ENCODE measurements at regions not wholly inside any gene's neighbourhood (a gene's known extent, or its start where the extent isn't known, plus 50 kb on each side); places are given as distances from the start of the nearest gene placed in this dataset.

DNA sequence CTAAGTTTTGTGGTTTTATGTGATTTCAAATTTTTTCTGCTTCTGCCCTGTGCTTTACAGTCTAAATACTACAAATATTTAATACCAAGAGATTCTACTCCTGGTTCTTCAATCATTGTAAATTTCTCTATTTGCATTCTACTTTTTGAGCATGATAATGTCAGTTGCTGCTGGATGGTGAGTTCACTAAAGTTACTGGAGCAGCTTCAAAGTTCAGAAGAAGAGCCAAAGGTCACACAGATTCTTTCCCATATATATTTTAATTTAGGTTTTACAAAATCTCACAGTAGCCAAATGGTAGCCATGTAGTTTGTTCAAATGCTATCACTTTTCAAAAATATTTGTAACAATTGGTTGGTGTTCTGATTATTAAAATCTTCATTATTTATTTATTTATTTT, 378.7 kb downstream of the TMEM232 start:
- Histone ChIP-seq H3K27ac (no peak overlapping the region), H3K4me3 (no peak overlapping the region), H3K27me3 (no peaks in the 10 kb centered on the region), H3K4me1 (peaks cover 2 to 6% of the 10 kb centered on the region in 2 donors), H3K36me3 (no peaks in the 10 kb centered on the region), H3K9me3 (no peaks in the 10 kb centered on the region)
- intact Hi-C loops (cut with DNase I), result no loop called here
- TF ChIP-seq, protein P1, sequence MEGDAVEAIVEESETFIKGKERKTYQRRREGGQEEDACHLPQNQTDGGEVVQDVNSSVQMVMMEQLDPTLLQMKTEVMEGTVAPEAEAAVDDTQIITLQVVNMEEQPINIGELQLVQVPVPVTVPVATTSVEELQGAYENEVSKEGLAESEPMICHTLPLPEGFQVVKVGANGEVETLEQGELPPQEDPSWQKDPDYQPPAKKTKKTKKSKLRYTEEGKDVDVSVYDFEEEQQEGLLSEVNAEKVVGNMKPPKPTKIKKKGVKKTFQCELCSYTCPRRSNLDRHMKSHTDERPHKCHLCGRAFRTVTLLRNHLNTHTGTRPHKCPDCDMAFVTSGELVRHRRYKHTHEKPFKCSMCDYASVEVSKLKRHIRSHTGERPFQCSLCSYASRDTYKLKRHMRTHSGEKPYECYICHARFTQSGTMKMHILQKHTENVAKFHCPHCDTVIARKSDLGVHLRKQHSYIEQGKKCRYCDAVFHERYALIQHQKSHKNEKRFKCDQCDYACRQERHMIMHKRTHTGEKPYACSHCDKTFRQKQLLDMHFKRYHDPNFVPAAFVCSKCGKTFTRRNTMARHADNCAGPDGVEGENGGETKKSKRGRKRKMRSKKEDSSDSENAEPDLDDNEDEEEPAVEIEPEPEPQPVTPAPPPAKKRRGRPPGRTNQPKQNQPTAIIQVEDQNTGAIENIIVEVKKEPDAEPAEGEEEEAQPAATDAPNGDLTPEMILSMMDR (IDR thresholded peaks at IDR 0.05), result no peak
- DNase-seq (ENCODE audit: low spot score in 2 of 2), result no peak

DNA sequence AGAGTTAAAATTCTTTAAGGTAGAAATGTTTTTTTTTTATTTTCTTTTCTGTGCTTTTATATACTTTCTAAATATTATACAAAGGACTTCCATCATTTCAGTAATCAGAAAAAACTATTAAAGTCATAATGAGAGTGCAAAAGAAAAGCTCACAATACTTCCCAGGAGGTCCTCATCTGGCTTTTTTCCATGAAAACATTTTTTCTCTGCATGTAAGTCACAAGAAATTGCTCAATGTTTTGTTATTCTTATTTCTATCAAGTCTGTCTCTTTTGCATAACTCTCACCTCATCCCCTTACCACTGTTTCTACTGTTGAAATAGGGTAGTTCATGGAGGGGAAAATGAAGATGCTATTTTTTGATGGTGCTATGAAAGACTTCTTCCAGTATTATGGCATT, 375.0 kb downstream of the TMEM232 start:
- TF ChIP-seq, protein P1 (IDR thresholded peaks at IDR 0.05), result no peak
- intact Hi-C loops (cut with DNase I), result no loop called here
- H3K27ac ChIP-seq, result no peak overlapping the region

DNA sequence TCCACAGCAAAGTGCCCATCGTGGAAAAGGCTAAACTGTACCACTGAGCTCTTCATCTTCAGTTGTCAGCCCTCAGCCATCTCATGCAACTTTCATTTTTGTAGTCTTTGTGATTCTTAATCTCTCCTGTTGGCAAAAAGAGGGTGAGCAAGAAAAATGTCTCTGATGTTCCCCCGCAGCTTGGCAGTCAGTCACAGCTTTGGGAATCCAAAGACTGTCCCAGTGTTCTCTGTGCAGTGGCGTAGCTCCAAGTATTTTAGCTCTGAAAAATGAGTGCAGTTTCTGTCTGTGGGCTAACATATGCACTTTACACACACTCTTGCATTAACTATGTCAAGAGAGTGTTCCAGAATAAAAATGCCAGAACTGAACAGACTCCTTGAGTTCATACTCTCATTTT, 372.2 kb downstream of the TMEM232 start:
- no peak for DNase-seq (ENCODE audit: low spot score in 2 of 2)
- no peak overlapping the region for H3K4me3 ChIP-seq
- no peak overlapping the region for H3K27ac ChIP-seq
- no peaks in the 10 kb centered on the region for H3K27me3 ChIP-seq
- intact Hi-C loops (cut with DNase I), result no loop called here
- no peaks in the 10 kb centered on the region for H3K4me1 ChIP-seq
- no peaks in the 10 kb centered on the region for H3K9me3 ChIP-seq
- TF ChIP-seq, protein P1 (IDR thresholded peaks at IDR 0.05), result no peak
- H3K36me3 ChIP-seq, result no peaks in the 10 kb centered on the region

More for the DNA sequence above, 375.0 kb downstream of the TMEM232 start:
- Histone ChIP-seq H3K36me3 (no peaks in the 10 kb centered on the region), H3K9me3 (no peaks in the 10 kb centered on the region), H3K4me3 (no peak overlapping the region), H3K27me3 (no peaks in the 10 kb centered on the region), H3K4me1 (no peaks in the 10 kb centered on the region)
- no peak for DNase-seq (ENCODE audit: low spot score in 2 of 2)

DNA sequence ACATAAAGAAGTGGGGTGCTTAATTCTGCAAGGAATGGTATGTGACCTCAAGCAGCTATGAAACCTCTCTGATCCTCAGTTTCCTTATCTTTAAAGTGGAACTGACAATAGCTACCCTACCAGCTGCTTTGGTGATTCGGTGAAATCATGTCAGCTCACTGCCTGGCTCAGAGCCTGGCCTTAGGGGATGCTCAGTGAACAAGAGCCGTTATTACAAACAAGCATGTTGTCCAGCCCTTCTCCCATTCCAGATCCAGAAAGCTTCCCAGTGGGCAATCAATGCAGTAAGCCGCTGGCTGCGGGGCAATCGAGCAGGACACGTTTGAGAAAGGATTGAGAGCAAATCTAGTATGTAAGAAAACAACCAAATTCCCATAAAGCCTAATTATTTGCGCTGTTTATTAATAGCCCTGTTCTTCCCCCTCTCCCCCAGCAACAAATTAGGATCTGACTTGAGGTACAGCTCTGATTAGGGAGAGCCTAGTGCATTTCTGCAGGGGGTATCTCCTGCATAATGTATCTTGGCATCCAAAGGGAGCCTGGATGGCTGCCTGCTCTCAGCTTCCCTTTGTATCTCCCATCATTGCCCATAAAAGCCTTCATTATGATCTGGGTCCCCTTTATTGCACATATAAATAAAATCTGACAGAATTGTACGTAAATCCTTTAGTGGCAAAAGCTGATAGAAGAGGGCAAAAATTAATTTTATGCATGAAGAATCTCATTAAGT, 371.4 kb downstream of the TMEM232 start:
- Histone ChIP-seq H3K36me3 (no peaks in the 10 kb centered on the region), H3K4me3 (no peak overlapping the region), H3K9me3 (no peaks in the 10 kb centered on the region), H3K27ac (no peak overlapping the region), H3K4me1 (no peaks in the 10 kb centered on the region), H3K27me3 (no peaks in the 10 kb centered on the region)
- TF ChIP-seq, protein P1 (IDR thresholded peaks at IDR 0.05), result no peak
- no peak for DNase-seq (ENCODE audit: low spot score in 2 of 2)
- intact Hi-C loops (cut with DNase I), result no loop called here

DNA sequence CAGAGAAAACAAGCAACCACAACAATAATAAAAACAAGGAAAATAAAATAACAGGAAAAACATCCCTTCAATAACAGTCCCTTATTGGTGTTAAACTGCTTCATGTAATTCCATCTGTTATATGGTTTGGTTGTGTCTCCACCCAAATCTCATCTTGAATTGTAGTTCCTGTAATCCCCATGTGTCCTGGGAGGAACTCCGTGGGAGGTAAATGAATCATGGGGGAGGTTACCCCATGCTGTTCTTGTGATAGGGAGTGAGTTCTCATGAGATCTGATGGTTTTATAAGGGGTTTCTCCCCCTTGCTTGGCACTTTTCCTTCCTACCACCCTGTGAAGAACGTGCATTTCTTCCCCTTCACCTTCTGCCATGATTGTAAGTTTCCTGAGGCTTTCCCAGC, 369.8 kb downstream of the TMEM232 start:
- no peak for DNase-seq (ENCODE audit: low spot score in 2 of 2)
- H3K27me3 ChIP-seq, result no peaks in the 10 kb centered on the region
- H3K9me3 ChIP-seq, result no peaks in the 10 kb centered on the region
- no peak overlapping the region for H3K27ac ChIP-seq
- H3K4me1 ChIP-seq, result no peaks in the 10 kb centered on the region
- H3K36me3 ChIP-seq, result no peaks in the 10 kb centered on the region
- intact Hi-C loops (cut with DNase I), result no loop called here
- TF ChIP-seq, protein P1 (IDR thresholded peaks at IDR 0.05), result no peak
- no peak overlapping the region for H3K4me3 ChIP-seq

DNA sequence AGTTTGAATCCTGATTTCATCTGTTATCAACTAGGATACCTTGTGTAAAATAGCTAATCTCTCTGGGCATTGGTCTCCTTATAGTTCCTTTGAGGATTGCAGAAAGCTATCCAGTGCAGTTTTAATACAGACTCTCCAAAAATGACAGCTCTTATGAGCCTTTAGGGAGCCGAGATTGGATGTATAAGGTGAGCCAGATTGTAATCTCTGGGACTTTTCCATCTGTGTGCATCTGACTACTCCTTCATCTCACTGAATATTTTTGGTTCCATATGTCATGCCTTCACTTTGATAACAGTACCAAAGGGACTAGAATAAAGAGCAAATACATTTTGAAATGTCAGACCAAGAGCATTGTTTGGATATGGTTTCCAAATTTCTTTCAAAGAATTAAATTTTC, 367.2 kb downstream of the TMEM232 start:
- no peak overlapping the region for H3K27ac ChIP-seq
- H3K4me1 ChIP-seq, result no peaks in the 10 kb centered on the region
- no peaks in the 10 kb centered on the region for H3K9me3 ChIP-seq
- no peaks in the 10 kb centered on the region for H3K27me3 ChIP-seq
- H3K4me3 ChIP-seq, result no peak overlapping the region
- intact Hi-C loops (cut with DNase I), result no loop called here
- TF ChIP-seq, protein P1 (IDR thresholded peaks at IDR 0.05), result no peak
- H3K36me3 ChIP-seq, result no peaks in the 10 kb centered on the region
- no peak for DNase-seq (ENCODE audit: low spot score in 2 of 2)
